ENCODE measurements at regions not wholly inside any gene's neighbourhood (a gene's known extent, or its start where the extent isn't known, plus 50 kb on each side); places are given as distances from the start of the nearest gene placed in this dataset.
A peak's percentile ranks its signal among the peaks of the same experiment; 100 is the strongest.
"Not testable (repeated sequence)": the region's sequence is repeated elsewhere in the genome, so short reads cannot be mapped to it uniquely, and the experiment has no call there.

GRCh38 chr12:59345406-59345805 lies 250.4 kb upstream of the SLC16A7 start:
- no peak for DNase-seq (ENCODE audit: low spot score)

GRCh38 chr12:59344224-59344623 lies 251.6 kb upstream of the SLC16A7 start:
- no peak for DNase-seq (ENCODE audit: low spot score)

- no peak for DNase-seq (ENCODE audit: low spot score)
These were observed 266.4 kb upstream of the SLC16A7 start for GRCh38 chr12:59329462-59329861.

GRCh38 chr12:59328395-59329075 lies 267.3 kb upstream of the SLC16A7 start:
- DNase-seq (ENCODE audit: low spot score): not testable (repeated sequence)

GRCh38 chr12:59326457-59326856 lies 269.4 kb upstream of the SLC16A7 start:
- not testable (repeated sequence) for DNase-seq (ENCODE audit: low spot score)

- DNase-seq (ENCODE audit: low spot score): no peak
These were observed 273.4 kb upstream of the SLC16A7 start for GRCh38 chr12:59322473-59322872.

- DNase-seq (ENCODE audit: low spot score): no peak
These were observed 274.6 kb upstream of the SLC16A7 start for GRCh38 chr12:59321278-59321677.

GRCh38 chr12:59320112-59320511 lies 275.7 kb upstream of the SLC16A7 start:
- no peak for DNase-seq (ENCODE audit: low spot score)

- DNase-seq (ENCODE audit: low spot score): no peak
These were observed 276.9 kb upstream of the SLC16A7 start for GRCh38 chr12:59318940-59319339.

GRCh38 chr12:59317598-59317997 lies 278.2 kb upstream of the SLC16A7 start:
- DNase-seq (ENCODE audit: low spot score): no peak

GRCh38 chr12:59316938-59317337 lies 278.9 kb upstream of the SLC16A7 start:
- no peak for DNase-seq (ENCODE audit: low spot score)

GRCh38 chr12:59316354-59316753 lies 279.5 kb upstream of the SLC16A7 start:
- DNase-seq (ENCODE audit: low spot score): not testable (repeated sequence)

GRCh38 chr12:59314209-59314608 lies 281.6 kb upstream of the SLC16A7 start:
- no peak for DNase-seq (ENCODE audit: low spot score)

GRCh38 chr12:59304077-59304721 lies 291.6 kb upstream of the SLC16A7 start:
- DNase-seq (ENCODE audit: low spot score): no peak

GRCh38 chr12:59298296-59298695 lies 297.5 kb upstream of the SLC16A7 start:
- no peak for DNase-seq (ENCODE audit: low spot score)

- DNase-seq (ENCODE audit: low spot score): no peak
These were observed 301.6 kb upstream of the SLC16A7 start for GRCh38 chr12:59294221-59294620.

- DNase-seq (ENCODE audit: low spot score): no peak
These were observed 312.8 kb upstream of the SLC16A7 start for GRCh38 chr12:59282999-59283398.

GRCh38 chr12:59273561-59273960 lies 322.3 kb upstream of the SLC16A7 start:
- DNase-seq (ENCODE audit: low spot score): not testable (repeated sequence)

GRCh38 chr12:59268295-59268809 lies 327.5 kb upstream of the SLC16A7 start:
- DNase-seq (ENCODE audit: low spot score): peak; percentile 48

GRCh38 chr12:59260202-59260601 lies 335.6 kb upstream of the SLC16A7 start:
- no peak for DNase-seq (ENCODE audit: low spot score)

- no peak for DNase-seq (ENCODE audit: low spot score)
These were observed 332.4 kb upstream of the LRIG3 start for GRCh38 chr12:59252731-59253130.

- no peak for DNase-seq (ENCODE audit: low spot score)
These were observed 330.5 kb upstream of the LRIG3 start for GRCh38 chr12:59250766-59251165.

GRCh38 chr12:59240048-59240447 lies 319.7 kb upstream of the LRIG3 start:
- no peak for DNase-seq (ENCODE audit: low spot score)

GRCh38 chr12:59234391-59234790 lies 314.1 kb upstream of the LRIG3 start:
- no peak for DNase-seq (ENCODE audit: low spot score)
